ENCODE measurements at regions not wholly inside any gene's neighbourhood (a gene's known extent, or its start where the extent isn't known, plus 50 kb on each side); places are given as distances from the start of the nearest gene placed in this dataset.

GRCh38 chr1:34283142-34283541 is 106.4 kb downstream of the C1orf94 start:
- Histone ChIP-seq H3T11ph (ENCODE audit: low read length) (no peak overlapping the region), H3K4me2 (ENCODE audit: insufficient read depth, insufficient read length, low read length) (no peak overlapping the region), H3K9me3 (ENCODE audit: control insufficient read depth, low read depth, low read length) (no peaks in the 10 kb centered on the region), H3K79me1 (ENCODE audit: insufficient read depth, low read depth, low read length, poor library complexity, severe bottlenecking) (no peaks in the 10 kb centered on the region), H2AK5ac (ENCODE audit: insufficient read length, low read length) (no peak overlapping the region), H2BK12ac (ENCODE audit: insufficient read length, low read depth, low read length) (no peak overlapping the region), H2BK120ac (ENCODE audit: low read depth, low read length, poor library complexity, severe bottlenecking) (no peak overlapping the region), H3K18ac (ENCODE audit: insufficient read length, low read depth, low read length) (no peak overlapping the region), H2BK20ac (ENCODE audit: low read depth, low read length, poor library complexity, severe bottlenecking) (no peak overlapping the region), H4K91ac (ENCODE audit: insufficient read length, low read depth, low read length) (no peak overlapping the region), H2AFZ (ENCODE audit: low read length) (no peak overlapping the region), H3K23me2 (ENCODE audit: insufficient read length, low read depth, low read length, poor library complexity, severe bottlenecking) (no peaks in the 10 kb centered on the region), H3K14ac (ENCODE audit: insufficient read depth, low read length) (no peak overlapping the region), H2BK15ac (ENCODE audit: low read depth, low read length) (no peak overlapping the region), H3K23ac (ENCODE audit: insufficient read length, low read depth, low read length) (no peak overlapping the region), H3K9ac (ENCODE audit: extremely low read depth, insufficient read length, low read length) (no peak overlapping the region), H4K5ac (ENCODE audit: insufficient read length, low read depth, low read length) (no peak overlapping the region), H4K20me1 (ENCODE audit: control insufficient read depth, insufficient read depth, insufficient read length) (no peaks in the 10 kb centered on the region), H3K4ac (ENCODE audit: low read depth, low read length) (no peak overlapping the region), H3K4me1 (ENCODE audit: insufficient read depth, low read length) (no peaks in the 10 kb centered on the region), H4K8ac (replicated peaks; ENCODE audit: insufficient read length, low read depth, low read length) (no peak overlapping the region), H3K27ac (ENCODE audit: insufficient read length, low read depth, low read length) (no peak overlapping the region), H2BK5ac (ENCODE audit: insufficient read length, low read length) (no peak overlapping the region), H3K56ac (ENCODE audit: insufficient read length, low read depth, low read length) (no peak overlapping the region), H3K79me2 (ENCODE audit: insufficient read depth, low read length) (no peaks in the 10 kb centered on the region), H3K27me3 (ENCODE audit: insufficient read depth, low read length) (no peaks in the 10 kb centered on the region)
- H3K9me3 Mint-ChIP-seq: no peaks in the 10 kb centered on the region; a peak in 1 of 5 replicates
- no peak for TF ChIP-seq CTCF (conservative IDR thresholded peaks at IDR 0.05)
- H3K4me1 Mint-ChIP-seq: peaks cover 4 to 7% of the 10 kb centered on the region in 2 experiments; a peak in 2 of 4 replicates
- DNase-seq: no peak
- no peaks in the 10 kb centered on the region for H3K36me3 Mint-ChIP-seq (ENCODE audit: insufficient read depth in 1 of 3, low read depth in 3 of 3)
- no peak overlapping the region for H3K27ac Mint-ChIP-seq
- H3K4me3 Mint-ChIP-seq: no peak overlapping the region
- H3K27me3 Mint-ChIP-seq (ENCODE audit: low read depth): peaks cover 17% of the 10 kb centered on the region
- no CpG with 5 or more reads among the region's 3 CpGs for WGBS (ENCODE audit: extremely low coverage, insufficient read length, low lambda C conversion rate)

Measured in H9 (cell line).